BE2C (cell line): ENCODE measurements at regions not wholly inside any gene's neighbourhood (a gene's known extent, or its start where the extent isn't known, plus 50 kb on each side); places are given as distances from the start of the nearest gene placed in this dataset.

Experiments used
- DNase-seq: peaks from one replicate; pipeline ENCODE4 v3.0.0-alpha.2; 2020
- H3K27me3 ChIP-seq: fragments of 250-450 bp; sonication (Bioruptor Pico); 2 replicates; pipeline ENCODE4 v1.5.1; 2020; ENCODE audit warnings: mild to moderate bottlenecking
- H3K36me3 ChIP-seq: fragments of 250-450 bp; sonication (Bioruptor Pico); 2 replicates; pipeline ENCODE4 v1.5.1; 2020; ENCODE audit warnings: mild to moderate bottlenecking
- H3K4me1 ChIP-seq: fragments of 250-450 bp; sonication (Bioruptor Pico); 2 replicates; pipeline ENCODE4 v1.5.1; 2020
- H3K4me3 ChIP-seq: 2 replicates; pipeline ENCODE4 v1.5.1; 2011; ENCODE audit warnings: low read depth, low read length
- H3K9me3 ChIP-seq: fragments of 250-450 bp; sonication (Bioruptor Pico); 2 replicates; pipeline ENCODE4 v1.5.1; 2020
- CTCF ChIP-seq: IDR thresholded peaks from 2 replicates; pipeline ENCODE4 v1.5.1; 2012; ENCODE audit warnings: mild to moderate bottlenecking, low read depth, low read length

GRCh38 chr7:110144599-110144998 is 946.3 kb upstream of the LRRN3 start:
- no peaks in the 10 kb centered on the region for H3K27me3 ChIP-seq
- DNase-seq, result no peak
- no peak for TF ChIP-seq CTCF
- no peak overlapping the region for H3K4me3 ChIP-seq
- no peaks in the 10 kb centered on the region for H3K36me3 ChIP-seq
- peaks cover 4% of the 10 kb centered on the region; the same call in 1 of the 2 replicates for H3K4me1 ChIP-seq
- H3K9me3 ChIP-seq, result no peaks in the 10 kb centered on the region

- Histone ChIP-seq H3K27me3 (no peaks in the 10 kb centered on the region), H3K36me3 (no peaks in the 10 kb centered on the region), H3K4me3 (no peak overlapping the region), H3K9me3 (no peaks in the 10 kb centered on the region), H3K4me1 (peaks cover 4% of the 10 kb centered on the region; the same call in 1 of the 2 replicates)
- DNase-seq, result no peak
- TF ChIP-seq CTCF, result no peak
Observed at GRCh38 chr7:110148054-110148453, 942.9 kb upstream of the LRRN3 start.

- no peak overlapping the region for H3K4me3 ChIP-seq
- TF ChIP-seq CTCF, result no peak
- H3K36me3 ChIP-seq, result no peaks in the 10 kb centered on the region
- peaks cover 4% of the 10 kb centered on the region; the same call in 1 of the 2 replicates for H3K4me1 ChIP-seq
- no peaks in the 10 kb centered on the region for H3K27me3 ChIP-seq
- no peak for DNase-seq
- no peaks in the 10 kb centered on the region for H3K9me3 ChIP-seq
Observed at GRCh38 chr7:110153222-110153621, 937.7 kb upstream of the LRRN3 start.

GRCh38 chr7:110156511-110156910 is 934.4 kb upstream of the LRRN3 start:
- Histone ChIP-seq H3K9me3 (no peaks in the 10 kb centered on the region), H3K4me3 (no peak overlapping the region), H3K4me1 (peaks cover 4% of the 10 kb centered on the region; the same call in 1 of the 2 replicates), H3K27me3 (no peaks in the 10 kb centered on the region), H3K36me3 (no peaks in the 10 kb centered on the region)
- TF ChIP-seq CTCF, result no peak
- no peak for DNase-seq

GRCh38 chr7:110157631-110158362 is 933.1 kb upstream of the LRRN3 start:
- Histone ChIP-seq H3K36me3 (no peaks in the 10 kb centered on the region), H3K4me1 (peaks cover 4% of the 10 kb centered on the region; the same call in 1 of the 2 replicates), H3K27me3 (no peaks in the 10 kb centered on the region), H3K9me3 (no peaks in the 10 kb centered on the region), H3K4me3 (no peak overlapping the region)
- DNase-seq, result no peak
- TF ChIP-seq CTCF, result no peak

GRCh38 chr7:110168010-110168409 is 922.9 kb upstream of the LRRN3 start:
- DNase-seq, result no peak
- Histone ChIP-seq H3K4me1 (0 out of 2 replicates have a peak, but pooled peaks cover 3% of the 10 kb centered on the region), H3K9me3 (peaks cover 6% of the 10 kb centered on the region; the same call in 1 of the 2 replicates), H3K27me3 (no peaks in the 10 kb centered on the region), H3K4me3 (no peak overlapping the region), H3K36me3 (no peaks in the 10 kb centered on the region)
- no peak for TF ChIP-seq CTCF
